Ascending aorta (tissue), 2 donors: ENCODE measurements at regions not wholly inside any gene's neighbourhood (a gene's known extent, or its start where the extent isn't known, plus 50 kb on each side); places are given as distances from the start of the nearest gene placed in this dataset.

Experiments used
- DNase-seq, 2 donors: peaks; one replicate each; pipeline ENCODE4 v3.0.0-alpha.2; 2019; ENCODE audit warnings: low spot score in 2 of 2
- H3K27ac ChIP-seq, 2 donors: fragments of 200-600 bp; sonication (generic); one replicate each; pipeline ENCODE4 v1.5.1; 2016 to 2017; ENCODE audit warnings: mild to moderate bottlenecking in 1 of 2
- H3K27me3 ChIP-seq: fragments of 200-600 bp; sonication (generic); one replicate; pipeline ENCODE4 v1.5.1; 2017
- H3K36me3 ChIP-seq, 2 donors: fragments of 200-600 bp; sonication (generic); one replicate each; pipeline ENCODE4 v1.5.1; 2016
- H3K4me1 ChIP-seq, 2 donors: fragments of 200-600 bp; sonication (generic); one replicate each; pipeline ENCODE4 v1.5.1; 2016 to 2017; ENCODE audit warnings: mild to moderate bottlenecking in 1 of 2
- H3K4me3 ChIP-seq, 2 donors: fragments of 200-600 bp; sonication (generic); one replicate each; pipeline ENCODE4 v1.5.1; 2016 to 2017; ENCODE audit warnings: mild to moderate bottlenecking in 1 of 2
- H3K9me3 ChIP-seq, 2 donors: fragments of 200-600 bp; sonication (generic); one replicate each; pipeline ENCODE4 v1.5.1; 2016
- intact Hi-C: fragments of 100-400 bp; cut with DNase I; formaldehyde crosslinking; loops from one replicate; pipeline ENCODE4 v1.15.1; 2023
- TF ChIP-seq, protein P1 (sequence below), 3 experiments: fragments of 200-600 bp in 2 of 3; fragments of 450-650 bp in 1 of 3; sonication (generic) in 2 of 3; IDR thresholded peaks; one replicate each; pipeline ENCODE4 v1.5.1; 2016 to 2019; ENCODE audit warnings: antibody characterized with exemption in 3 of 3, mild to moderate bottlenecking in 1 of 3, moderate library complexity in 1 of 3

DNA sequence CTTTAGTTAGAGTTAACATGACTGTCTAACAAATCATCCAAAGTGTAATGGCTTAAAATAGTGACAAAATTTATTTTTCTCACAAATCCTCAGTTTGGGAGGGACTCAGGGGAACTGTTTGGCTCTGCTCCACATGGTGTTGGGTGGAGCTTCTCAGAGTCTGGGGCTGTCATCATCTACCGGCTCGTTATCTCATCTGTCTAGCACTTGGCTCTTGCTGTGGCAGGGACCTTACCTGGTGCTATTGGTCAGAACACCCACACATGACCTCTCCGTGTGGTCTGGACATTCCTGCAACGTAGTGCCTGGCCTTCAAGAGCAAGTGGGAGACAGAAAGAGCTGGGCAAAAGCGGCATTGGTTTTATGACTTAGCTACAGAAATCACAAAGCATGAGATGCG is 866.9 kb upstream of the FRG1 start:
- DNase-seq, result no peak
- intact Hi-C loops, result no loop called here
- H3K4me3 ChIP-seq, result no peak overlapping the region
- H3K27me3 ChIP-seq, result no peaks in the 10 kb centered on the region
- TF ChIP-seq, protein P1, sequence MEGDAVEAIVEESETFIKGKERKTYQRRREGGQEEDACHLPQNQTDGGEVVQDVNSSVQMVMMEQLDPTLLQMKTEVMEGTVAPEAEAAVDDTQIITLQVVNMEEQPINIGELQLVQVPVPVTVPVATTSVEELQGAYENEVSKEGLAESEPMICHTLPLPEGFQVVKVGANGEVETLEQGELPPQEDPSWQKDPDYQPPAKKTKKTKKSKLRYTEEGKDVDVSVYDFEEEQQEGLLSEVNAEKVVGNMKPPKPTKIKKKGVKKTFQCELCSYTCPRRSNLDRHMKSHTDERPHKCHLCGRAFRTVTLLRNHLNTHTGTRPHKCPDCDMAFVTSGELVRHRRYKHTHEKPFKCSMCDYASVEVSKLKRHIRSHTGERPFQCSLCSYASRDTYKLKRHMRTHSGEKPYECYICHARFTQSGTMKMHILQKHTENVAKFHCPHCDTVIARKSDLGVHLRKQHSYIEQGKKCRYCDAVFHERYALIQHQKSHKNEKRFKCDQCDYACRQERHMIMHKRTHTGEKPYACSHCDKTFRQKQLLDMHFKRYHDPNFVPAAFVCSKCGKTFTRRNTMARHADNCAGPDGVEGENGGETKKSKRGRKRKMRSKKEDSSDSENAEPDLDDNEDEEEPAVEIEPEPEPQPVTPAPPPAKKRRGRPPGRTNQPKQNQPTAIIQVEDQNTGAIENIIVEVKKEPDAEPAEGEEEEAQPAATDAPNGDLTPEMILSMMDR (IDR thresholded peaks at IDR 0.05), result no peak
- no peaks in the 10 kb centered on the region for H3K9me3 ChIP-seq
- no peak overlapping the region for H3K27ac ChIP-seq
- H3K36me3 ChIP-seq, result no peaks in the 10 kb centered on the region
- no peaks in the 10 kb centered on the region for H3K4me1 ChIP-seq

DNA sequence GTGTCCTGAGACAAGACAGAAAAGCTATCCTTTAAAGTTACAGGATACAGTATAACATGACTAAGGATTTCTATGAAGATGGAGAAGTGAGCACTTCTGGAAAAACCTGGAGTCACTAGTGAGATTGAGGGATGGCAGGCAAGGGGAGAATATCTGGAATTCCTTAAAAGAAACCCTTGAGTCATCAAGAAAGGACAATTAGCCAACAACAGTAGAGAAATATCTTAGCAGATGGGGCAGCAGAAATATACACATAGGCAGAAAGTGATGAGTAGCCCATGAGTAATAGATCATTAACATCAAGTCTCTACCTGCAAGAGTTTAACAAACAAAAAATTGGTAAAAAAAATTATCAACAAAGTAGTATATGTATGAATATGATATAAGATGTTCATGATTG is 858.8 kb upstream of the FRG1 start:
- H3K36me3 ChIP-seq, result no peaks in the 10 kb centered on the region
- TF ChIP-seq, protein P1 (IDR thresholded peaks at IDR 0.05), result no peak
- no peak overlapping the region for H3K4me3 ChIP-seq
- no peak overlapping the region for H3K27ac ChIP-seq
- no peaks in the 10 kb centered on the region for H3K27me3 ChIP-seq
- DNase-seq, result no peak
- no peaks in the 10 kb centered on the region for H3K4me1 ChIP-seq
- H3K9me3 ChIP-seq, result no peaks in the 10 kb centered on the region
- intact Hi-C loops, result no loop called here

DNA sequence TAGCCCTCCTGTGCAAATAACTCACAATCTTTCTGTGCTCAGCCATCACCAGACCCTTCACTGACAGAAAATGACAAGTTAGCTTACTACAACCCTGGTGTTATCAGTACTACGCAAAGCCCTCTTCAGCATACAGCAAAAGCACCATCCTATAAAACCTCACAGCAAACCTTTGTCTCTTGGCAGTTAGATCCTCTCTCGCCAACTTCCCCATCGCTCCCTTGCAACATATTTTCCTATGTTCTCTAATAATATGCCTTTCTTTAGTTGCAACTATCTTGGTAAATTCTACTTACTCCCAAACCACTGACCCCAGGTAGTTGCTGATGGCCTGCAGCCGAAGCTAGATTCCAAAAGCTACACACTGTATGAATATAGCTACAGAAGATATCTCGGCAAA is 856.9 kb upstream of the FRG1 start:
- no peaks in the 10 kb centered on the region for H3K9me3 ChIP-seq
- no peaks in the 10 kb centered on the region for H3K27me3 ChIP-seq
- H3K4me3 ChIP-seq, result no peak overlapping the region
- intact Hi-C loops, result no loop called here
- DNase-seq, result no peak
- no peaks in the 10 kb centered on the region for H3K36me3 ChIP-seq
- H3K4me1 ChIP-seq, result no peaks in the 10 kb centered on the region
- H3K27ac ChIP-seq, result no peak overlapping the region
- TF ChIP-seq, protein P1 (IDR thresholded peaks at IDR 0.05), result no peak

DNA sequence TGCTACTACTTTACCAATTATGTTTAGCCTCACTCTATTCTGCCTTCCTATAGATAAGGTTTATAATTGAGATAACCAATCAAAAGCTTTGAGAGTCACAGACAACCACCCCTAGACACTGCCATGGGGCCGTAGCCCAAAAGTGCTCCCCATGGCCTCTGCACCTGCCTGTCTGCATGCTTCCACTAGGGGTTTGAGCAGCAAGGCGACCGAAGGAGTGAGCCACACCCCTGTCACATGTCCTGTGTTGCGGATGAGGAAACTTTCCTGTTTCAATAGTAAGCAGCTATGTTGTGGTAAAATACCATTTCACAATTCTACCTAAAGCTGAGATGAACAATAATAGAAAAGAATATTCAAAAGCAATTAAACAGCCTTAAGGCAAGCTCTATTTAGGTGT is 856.0 kb upstream of the FRG1 start:
- no peaks in the 10 kb centered on the region for H3K9me3 ChIP-seq
- no peak overlapping the region for H3K27ac ChIP-seq
- DNase-seq, result no peak
- intact Hi-C loops, result no loop called here
- H3K4me1 ChIP-seq, result no peaks in the 10 kb centered on the region
- TF ChIP-seq, protein P1 (IDR thresholded peaks at IDR 0.05), result no peak
- H3K4me3 ChIP-seq, result no peak overlapping the region
- H3K27me3 ChIP-seq, result no peaks in the 10 kb centered on the region
- H3K36me3 ChIP-seq, result no peaks in the 10 kb centered on the region

DNA sequence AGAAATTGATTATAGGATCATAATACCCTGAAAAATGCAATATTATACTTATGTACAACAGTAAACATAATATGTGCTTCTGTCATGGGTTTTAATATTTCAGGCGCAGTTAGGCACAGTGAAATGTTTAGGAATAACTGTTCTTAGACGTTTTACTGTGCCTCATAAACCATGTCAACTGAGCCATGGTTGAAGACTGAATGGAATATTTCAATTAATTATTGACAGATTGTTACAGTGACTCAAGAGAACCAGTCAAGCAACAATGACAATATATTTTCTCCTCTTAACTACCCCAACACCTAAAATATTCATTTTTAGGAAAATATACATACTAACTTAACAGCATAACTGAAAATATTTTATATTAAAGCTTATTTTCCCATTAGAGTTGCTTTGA is 852.7 kb upstream of the FRG1 start:
- TF ChIP-seq, protein P1 (IDR thresholded peaks at IDR 0.05), result no peak
- Histone ChIP-seq H3K9me3 (no peaks in the 10 kb centered on the region), H3K36me3 (no peaks in the 10 kb centered on the region), H3K4me1 (no peaks in the 10 kb centered on the region), H3K27ac (no peak overlapping the region), H3K4me3 (no peak overlapping the region), H3K27me3 (no peaks in the 10 kb centered on the region)
- intact Hi-C loops, result no loop called here
- no peak for DNase-seq

DNA sequence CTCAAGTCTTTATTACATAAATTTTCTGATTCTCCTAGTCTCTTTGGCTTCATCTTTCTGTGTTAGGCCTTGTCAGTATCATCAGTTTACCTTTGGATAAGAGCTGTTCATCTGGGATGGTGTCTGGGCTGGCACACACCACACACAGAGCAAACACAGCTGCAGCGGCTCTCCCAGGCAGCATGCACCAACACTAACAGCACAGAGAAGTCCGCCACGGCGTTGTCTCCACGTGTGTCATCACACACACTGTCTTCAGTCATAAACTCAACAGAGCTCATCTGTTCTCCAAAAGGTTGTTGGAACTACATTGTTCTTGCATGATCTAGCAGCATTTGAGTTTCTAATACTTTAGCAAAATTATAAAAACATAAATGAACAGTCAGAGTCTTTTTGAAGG is 851.9 kb upstream of the FRG1 start:
- no peaks in the 10 kb centered on the region for H3K4me1 ChIP-seq
- H3K27ac ChIP-seq, result no peak overlapping the region
- H3K4me3 ChIP-seq, result no peak overlapping the region
- no peaks in the 10 kb centered on the region for H3K27me3 ChIP-seq
- DNase-seq, result no peak
- TF ChIP-seq, protein P1 (IDR thresholded peaks at IDR 0.05), result no peak
- intact Hi-C loops, result no loop called here
- no peaks in the 10 kb centered on the region for H3K36me3 ChIP-seq
- no peaks in the 10 kb centered on the region for H3K9me3 ChIP-seq
